ENCODE measurements at regions not wholly inside any gene's neighbourhood (a gene's known extent, or its start where the extent isn't known, plus 50 kb on each side); places are given as distances from the start of the nearest gene placed in this dataset.
"Not testable (repeated sequence)": the region's sequence is repeated elsewhere in the genome, so short reads cannot be mapped to it uniquely, and the experiment has no call there.

- DNase-seq, result no peak
These were observed 561.9 kb downstream of the FLRT2 start for GRCh38 chr14:86091811-86092210.

GRCh38 chr14:86088156-86088555 lies 558.2 kb downstream of the FLRT2 start:
- DNase-seq, result no peak

GRCh38 chr14:86087377-86087776 lies 557.4 kb downstream of the FLRT2 start:
- no peak for DNase-seq

- no peak for DNase-seq
These were observed 557.0 kb downstream of the FLRT2 start for GRCh38 chr14:86086962-86087361.

GRCh38 chr14:86084097-86084496 lies 554.2 kb downstream of the FLRT2 start:
- no peak for DNase-seq

- DNase-seq, result no peak
These were observed 553.7 kb downstream of the FLRT2 start for GRCh38 chr14:86083616-86084015.

- DNase-seq, result no peak
These were observed 542.4 kb downstream of the FLRT2 start for GRCh38 chr14:86072116-86072894.

- no peak for DNase-seq
These were observed 536.7 kb downstream of the FLRT2 start for GRCh38 chr14:86066651-86067050.

- no peak for DNase-seq
These were observed 535.5 kb downstream of the FLRT2 start for GRCh38 chr14:86065407-86065806.

- not testable (repeated sequence) for DNase-seq
These were observed 534.7 kb downstream of the FLRT2 start for GRCh38 chr14:86064595-86064994.

- DNase-seq, result no peak
These were observed 527.2 kb downstream of the FLRT2 start for GRCh38 chr14:86057018-86057667.

- no peak for DNase-seq
These were observed 525.6 kb downstream of the FLRT2 start for GRCh38 chr14:86055512-86056075.

GRCh38 chr14:86052868-86053267 lies 522.9 kb downstream of the FLRT2 start:
- DNase-seq, result no peak

- no peak for DNase-seq
These were observed 520.8 kb downstream of the FLRT2 start for GRCh38 chr14:86050757-86051156.

- DNase-seq, result no peak
These were observed 520.2 kb downstream of the FLRT2 start for GRCh38 chr14:86050072-86050683.

- no peak for DNase-seq
These were observed 509.2 kb downstream of the FLRT2 start for GRCh38 chr14:86039176-86039575.

GRCh38 chr14:86038387-86039042 lies 508.6 kb downstream of the FLRT2 start:
- peak; percentile 24 for DNase-seq

- DNase-seq, result no peak
These were observed 505.9 kb downstream of the FLRT2 start for GRCh38 chr14:86035882-86036281.

- no peak for DNase-seq
These were observed 498.0 kb downstream of the FLRT2 start for GRCh38 chr14:86027990-86028389.

- DNase-seq, result no peak
These were observed 497.2 kb downstream of the FLRT2 start for GRCh38 chr14:86027144-86027543.

- no peak for DNase-seq
These were observed 492.2 kb downstream of the FLRT2 start for GRCh38 chr14:86022031-86022629.

- DNase-seq, result no peak
These were observed 490.9 kb downstream of the FLRT2 start for GRCh38 chr14:86020841-86021240.

- no peak for DNase-seq
These were observed 486.0 kb downstream of the FLRT2 start for GRCh38 chr14:86015941-86016340.

All from CD4-positive, alpha-beta T cell treated with Interleukin-15 for 1 hour (primary cell).